GM19328 (cell line): ENCODE measurements at regions not wholly inside any gene's neighbourhood (a gene's known extent, or its start where the extent isn't known, plus 50 kb on each side); places are given as distances from the start of the nearest gene placed in this dataset.
"Not testable (repeated sequence)": the region's sequence is repeated elsewhere in the genome, so short reads cannot be mapped to it uniquely, and the experiment has no call there.

Source experiments
- ATAC-seq: cut with Tn5 transposase; IDR thresholded peaks from one replicate; pipeline ENCODE4 v1.9.1; 2021; ENCODE audit warnings: mild to moderate bottlenecking, moderate library complexity; ENCODE audit not compliant: unreplicated experiment

GRCh38 chr4:127284236-127284635 lies 348.5 kb upstream of the INTU start:
- no peak for ATAC-seq

- no peak for ATAC-seq
Observed at GRCh38 chr4:127291316-127291715, 341.4 kb upstream of the INTU start.

GRCh38 chr4:127293496-127293895 lies 339.3 kb upstream of the INTU start:
- no peak for ATAC-seq

- no peak for ATAC-seq
Observed at GRCh38 chr4:127304356-127304755, 328.4 kb upstream of the INTU start.

- ATAC-seq, result no peak
Observed at GRCh38 chr4:127307996-127308395, 324.8 kb upstream of the INTU start.

- ATAC-seq, result no peak
Observed at GRCh38 chr4:127309369-127310102, 323.2 kb upstream of the INTU start.

GRCh38 chr4:127311371-127311770 lies 321.4 kb upstream of the INTU start:
- ATAC-seq, result no peak

- ATAC-seq, result no peak
Observed at GRCh38 chr4:127311924-127312323, 320.8 kb upstream of the INTU start.

- ATAC-seq, result no peak
Observed at GRCh38 chr4:127313767-127314166, 319.0 kb upstream of the INTU start.

GRCh38 chr4:127327491-127327890 lies 305.3 kb upstream of the INTU start:
- no peak for ATAC-seq

GRCh38 chr4:127335073-127335620 lies 297.6 kb upstream of the INTU start:
- ATAC-seq, result no peak

- no peak for ATAC-seq
Observed at GRCh38 chr4:127335732-127336131, 297.0 kb upstream of the INTU start.

GRCh38 chr4:127343123-127343522 lies 289.6 kb upstream of the INTU start:
- ATAC-seq, result not testable (repeated sequence)

- no peak for ATAC-seq
Observed at GRCh38 chr4:127344071-127344470, 288.7 kb upstream of the INTU start.

- ATAC-seq, result no peak
Observed at GRCh38 chr4:127347936-127348335, 284.8 kb upstream of the INTU start.

GRCh38 chr4:127352220-127353113 lies 280.3 kb upstream of the INTU start:
- ATAC-seq, result no peak

GRCh38 chr4:127355743-127356142 lies 277.0 kb upstream of the INTU start:
- ATAC-seq, result no peak

- no peak for ATAC-seq
Observed at GRCh38 chr4:127357765-127358164, 275.0 kb upstream of the INTU start.

- ATAC-seq, result no peak
Observed at GRCh38 chr4:127362686-127363085, 270.1 kb upstream of the INTU start.

- ATAC-seq, result no peak
Observed at GRCh38 chr4:127364397-127364796, 268.4 kb upstream of the INTU start.

GRCh38 chr4:127364911-127365310 lies 267.8 kb upstream of the INTU start:
- ATAC-seq, result no peak

- ATAC-seq, result no peak
Observed at GRCh38 chr4:127370604-127371003, 262.2 kb upstream of the INTU start.
